Endothelial cell (in vitro differentiated cells): ENCODE measurements at regions not wholly inside any gene's neighbourhood (a gene's known extent, or its start where the extent isn't known, plus 50 kb on each side); places are given as distances from the start of the nearest gene placed in this dataset.

Source experiments
- DNase-seq: peaks from one replicate; pipeline ENCODE4 v3.0.0; 2021; ENCODE audit warnings: low spot score
- H3K27ac Mint-ChIP-seq: one replicate; pipeline ENCODE4 v1.8.0; 2021; ENCODE audit warnings: mixed read lengths, inconsistent platforms; ENCODE audit not compliant: unreplicated experiment
- H3K27me3 Mint-ChIP-seq: one replicate; pipeline ENCODE4 v1.8.0; 2021; ENCODE audit warnings: mild to moderate bottlenecking, moderate library complexity, mixed read lengths, inconsistent platforms; ENCODE audit not compliant: unreplicated experiment
- H3K36me3 Mint-ChIP-seq: one replicate; pipeline ENCODE4 v1.8.0; 2021; ENCODE audit warnings: mild to moderate bottlenecking, low read depth, mixed read lengths, inconsistent platforms; ENCODE audit not compliant: unreplicated experiment
- H3K4me1 Mint-ChIP-seq: one replicate; pipeline ENCODE4 v1.8.0; 2021; ENCODE audit warnings: mild to moderate bottlenecking, mixed read lengths, inconsistent platforms; ENCODE audit not compliant: unreplicated experiment
- H3K4me3 Mint-ChIP-seq: one replicate; pipeline ENCODE4 v1.8.0; 2021; ENCODE audit warnings: mild to moderate bottlenecking, mixed read lengths, inconsistent platforms; ENCODE audit not compliant: unreplicated experiment
- H3K9me3 Mint-ChIP-seq: one replicate; pipeline ENCODE4 v1.8.0; 2021; ENCODE audit warnings: mixed read lengths, inconsistent platforms; ENCODE audit not compliant: unreplicated experiment
- CTCF ChIP-seq: fragments of 200-600 bp; sonication (generic); IDR thresholded peaks from one replicate; pipeline ENCODE4 v1.5.0; 2021; ENCODE audit warnings: antibody characterized with exemption; ENCODE audit not compliant: unreplicated experiment

DNA sequence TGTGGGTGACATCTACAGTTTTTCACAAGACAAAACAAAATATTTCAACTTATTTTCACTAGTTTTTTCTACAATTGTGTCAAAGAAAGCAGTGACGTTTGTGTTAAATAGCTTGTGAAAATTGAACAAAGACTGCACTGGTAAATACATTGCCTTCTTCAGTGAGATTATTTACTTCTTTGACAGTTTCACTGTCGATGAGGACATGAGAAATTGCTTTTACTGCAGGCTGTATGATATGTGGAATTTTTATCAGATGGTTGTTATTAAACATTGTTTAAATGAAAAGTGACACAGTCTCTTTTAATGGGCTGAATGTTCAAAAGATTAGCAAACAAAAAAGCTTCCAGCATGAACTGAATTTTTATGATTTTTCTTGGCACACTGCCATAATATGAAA lies 773.9 kb upstream of the CADM2 start:
- no peak overlapping the region for H3K27ac Mint-ChIP-seq
- no peak for DNase-seq
- no peak for TF ChIP-seq CTCF
- no peaks in the 10 kb centered on the region for H3K27me3 Mint-ChIP-seq
- H3K4me3 Mint-ChIP-seq, result no peak overlapping the region
- H3K36me3 Mint-ChIP-seq, result no peaks in the 10 kb centered on the region
- no peaks in the 10 kb centered on the region for H3K9me3 Mint-ChIP-seq
- H3K4me1 Mint-ChIP-seq, result peaks cover 5% of the 10 kb centered on the region

GRCh38 chr3:84194029-84194428 lies 764.8 kb upstream of the CADM2 start:
- H3K9me3 Mint-ChIP-seq, result no peaks in the 10 kb centered on the region
- peaks cover 12% of the 10 kb centered on the region for H3K36me3 Mint-ChIP-seq
- H3K4me1 Mint-ChIP-seq, result no peaks in the 10 kb centered on the region
- H3K4me3 Mint-ChIP-seq, result no peak overlapping the region
- no peak for TF ChIP-seq CTCF
- H3K27ac Mint-ChIP-seq, result no peak overlapping the region
- DNase-seq, result no peak
- peaks cover 6% of the 10 kb centered on the region for H3K27me3 Mint-ChIP-seq

- DNase-seq, result no peak
- no peaks in the 10 kb centered on the region for H3K27me3 Mint-ChIP-seq
- H3K4me1 Mint-ChIP-seq, result no peaks in the 10 kb centered on the region
- H3K36me3 Mint-ChIP-seq, result no peaks in the 10 kb centered on the region
- no peak overlapping the region for H3K4me3 Mint-ChIP-seq
- H3K27ac Mint-ChIP-seq, result no peak overlapping the region
- no peak for TF ChIP-seq CTCF
- H3K9me3 Mint-ChIP-seq, result peaks cover 4% of the 10 kb centered on the region
Observed at GRCh38 chr3:84209474-84209873, 749.3 kb upstream of the CADM2 start.

DNA sequence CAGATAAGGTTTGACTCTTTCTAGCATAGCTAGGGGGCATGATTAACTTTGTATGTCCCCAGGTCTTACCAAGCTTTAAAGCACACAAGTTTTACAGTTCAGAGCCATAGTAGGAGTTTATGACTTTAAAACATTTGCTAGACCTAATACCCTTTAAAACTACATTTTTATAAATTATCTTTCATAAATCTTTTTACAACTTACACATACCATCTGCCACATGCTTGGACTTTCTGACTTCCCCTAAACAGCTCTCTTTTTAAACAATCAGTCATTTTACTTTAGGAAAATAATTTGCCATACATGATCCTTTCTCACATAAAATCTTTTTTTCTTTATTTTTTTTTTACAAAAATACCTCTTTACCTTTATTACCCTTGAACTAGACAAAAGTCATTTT lies 735.3 kb upstream of the CADM2 start:
- DNase-seq, result no peak
- no peak overlapping the region for H3K27ac Mint-ChIP-seq
- H3K4me3 Mint-ChIP-seq, result no peak overlapping the region
- peaks cover 4% of the 10 kb centered on the region for H3K36me3 Mint-ChIP-seq
- H3K9me3 Mint-ChIP-seq, result peaks cover 7% of the 10 kb centered on the region
- H3K4me1 Mint-ChIP-seq, result no peaks in the 10 kb centered on the region
- H3K27me3 Mint-ChIP-seq, result peaks cover 7% of the 10 kb centered on the region
- TF ChIP-seq CTCF, result no peak

GRCh38 chr3:84224262-84224661 lies 734.5 kb upstream of the CADM2 start:
- no peaks in the 10 kb centered on the region for H3K4me1 Mint-ChIP-seq
- no peak for DNase-seq

More at GRCh38 chr3:84224262-84224661, 734.5 kb upstream of the CADM2 start:
- H3K36me3 Mint-ChIP-seq, result peaks cover 4% of the 10 kb centered on the region
- no peak overlapping the region for H3K27ac Mint-ChIP-seq
- peaks cover 7% of the 10 kb centered on the region for H3K27me3 Mint-ChIP-seq
- H3K9me3 Mint-ChIP-seq, result peaks cover 7% of the 10 kb centered on the region
- no peak for TF ChIP-seq CTCF
- H3K4me3 Mint-ChIP-seq, result no peak overlapping the region
